Hepatocyte (in vitro differentiated cells): ENCODE measurements at regions not wholly inside any gene's neighbourhood (a gene's known extent, or its start where the extent isn't known, plus 50 kb on each side); places are given as distances from the start of the nearest gene placed in this dataset.
"Not testable (repeated sequence)": the region's sequence is repeated elsewhere in the genome, so short reads cannot be mapped to it uniquely, and the experiment has no call there.

ENCODE experiments used
- DNase-seq: peaks from one replicate; pipeline ENCODE4 v3.0.0-alpha.2; 2016; ENCODE audit warnings: low spot score
- H2AFZ ChIP-seq: fragments of 200-600 bp; sonication (generic); 2 replicates; pipeline ENCODE4 v1.6.0; 2016; ENCODE audit warnings: antibody characterized with exemption, mild to moderate bottlenecking
- H3K27ac ChIP-seq: fragments of 200-600 bp; sonication (generic); 2 replicates; pipeline ENCODE4 v1.5.1; 2016; ENCODE audit warnings: mild to moderate bottlenecking
- H3K27me3 ChIP-seq: fragments of 200-600 bp; sonication (generic); 2 replicates; pipeline ENCODE4 v1.6.1; 2016
- H3K36me3 ChIP-seq: fragments of 200-600 bp; sonication (generic); replicated peaks from 2 replicates; pipeline ENCODE4 v1.5.1; 2016; ENCODE audit warnings: low read depth; ENCODE audit not compliant: insufficient read depth
- H3K4me1 ChIP-seq: fragments of 200-600 bp; sonication (generic); 2 replicates; pipeline ENCODE4 v1.5.1; 2016; ENCODE audit warnings: mild to moderate bottlenecking, moderate library complexity; ENCODE audit not compliant: insufficient read depth
- H3K4me2 ChIP-seq: fragments of 200-600 bp; sonication (generic); 2 replicates; pipeline ENCODE4 v1.6.0; 2016
- H3K4me3 ChIP-seq: fragments of 200-600 bp; sonication (generic); 2 replicates; pipeline ENCODE4 v1.5.1; 2016; ENCODE audit warnings: mild to moderate bottlenecking
- H3K79me2 ChIP-seq: fragments of 200-600 bp; sonication (generic); 2 replicates; pipeline ENCODE4 v1.6.0; 2017; ENCODE audit warnings: mild to moderate bottlenecking
- H3K9me2 ChIP-seq: fragments of 200-600 bp; sonication (generic); replicated peaks from 2 replicates; pipeline ENCODE4 v1.6.0; 2017; ENCODE audit warnings: mild to moderate bottlenecking; ENCODE audit not compliant: insufficient read depth
- H3K9me3 ChIP-seq: fragments of 200-600 bp; sonication (generic); 2 replicates; pipeline ENCODE4 v1.5.1; 2016; ENCODE audit warnings: low read depth, mild to moderate bottlenecking
- H4K20me1 ChIP-seq: fragments of 200-600 bp; sonication (generic); 2 replicates; pipeline ENCODE4 v1.6.0; 2016; ENCODE audit warnings: mild to moderate bottlenecking; ENCODE audit not compliant: insufficient read depth, poor library complexity, severe bottlenecking
- EZH2 ChIP-seq: fragments of 200-600 bp; sonication (generic); IDR thresholded peaks from 2 replicates; pipeline ENCODE4 v1.6.1; 2016; ENCODE audit warnings: antibody characterized with exemption, mild to moderate bottlenecking, borderline replicate concordance
- EZH2phosphoT487 ChIP-seq: fragments of 200-600 bp; sonication (generic); IDR thresholded peaks from one replicate; pipeline ENCODE4 v1.6.1; 2018; ENCODE audit warnings: antibody characterized with exemption, mild to moderate bottlenecking, low read depth, moderate library complexity; ENCODE audit not compliant: unreplicated experiment, severe bottlenecking
- WGBS: methylation state at CpG from one replicate; pipeline ENCODE4 v1.1.6; 2016; ENCODE audit warnings: low lambda C conversion rate; ENCODE audit errors: missing lambda C conversion rate; 5-methylcytosine and 5-hydroxymethylcytosine counted together
- TF ChIP-seq, protein P1 (sequence below): fragments of 200-600 bp; sonication (generic); IDR thresholded peaks from 2 replicates; pipeline ENCODE4 v1.5.1; 2016; ENCODE audit warnings: antibody characterized with exemption, mild to moderate bottlenecking; ENCODE audit not compliant: poor library complexity

DNA sequence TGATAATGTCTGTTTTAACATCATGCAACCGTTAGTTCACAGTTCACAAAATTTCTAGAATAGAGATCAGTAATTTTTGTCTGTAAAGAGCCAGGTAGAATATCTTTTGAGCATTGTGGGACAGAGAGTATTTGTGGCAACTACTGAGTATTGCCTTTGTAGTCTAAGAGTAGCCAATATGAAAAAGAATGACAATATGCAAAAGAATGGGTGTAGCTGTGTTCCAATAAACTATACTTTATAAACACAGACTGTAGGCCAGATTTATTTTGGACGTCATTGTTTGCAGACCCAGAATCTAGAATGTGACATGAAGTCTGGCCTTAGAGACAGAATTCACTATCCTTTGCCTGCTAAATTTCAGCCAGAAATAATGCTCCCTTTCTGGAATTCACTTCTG lies 694.1 kb upstream of the MMS22L start:
- Histone ChIP-seq H3K4me2 (no peak overlapping the region), H4K20me1 (no peaks in the 10 kb centered on the region), H3K9me2 (no peaks in the 10 kb centered on the region), H3K9me3 (no peaks in the 10 kb centered on the region), H3K27ac (no peak overlapping the region), H3K27me3 (no peaks in the 10 kb centered on the region), H3K36me3 (no peaks in the 10 kb centered on the region), H3K4me1 (no peaks in the 10 kb centered on the region), H2AFZ (no peak overlapping the region), H3K79me2 (no peaks in the 10 kb centered on the region), H3K4me3 (no peak overlapping the region)
- TF ChIP-seq EZH2, result no peak
- TF ChIP-seq EZH2phosphoT487, result no peak
- TF ChIP-seq, protein P1, sequence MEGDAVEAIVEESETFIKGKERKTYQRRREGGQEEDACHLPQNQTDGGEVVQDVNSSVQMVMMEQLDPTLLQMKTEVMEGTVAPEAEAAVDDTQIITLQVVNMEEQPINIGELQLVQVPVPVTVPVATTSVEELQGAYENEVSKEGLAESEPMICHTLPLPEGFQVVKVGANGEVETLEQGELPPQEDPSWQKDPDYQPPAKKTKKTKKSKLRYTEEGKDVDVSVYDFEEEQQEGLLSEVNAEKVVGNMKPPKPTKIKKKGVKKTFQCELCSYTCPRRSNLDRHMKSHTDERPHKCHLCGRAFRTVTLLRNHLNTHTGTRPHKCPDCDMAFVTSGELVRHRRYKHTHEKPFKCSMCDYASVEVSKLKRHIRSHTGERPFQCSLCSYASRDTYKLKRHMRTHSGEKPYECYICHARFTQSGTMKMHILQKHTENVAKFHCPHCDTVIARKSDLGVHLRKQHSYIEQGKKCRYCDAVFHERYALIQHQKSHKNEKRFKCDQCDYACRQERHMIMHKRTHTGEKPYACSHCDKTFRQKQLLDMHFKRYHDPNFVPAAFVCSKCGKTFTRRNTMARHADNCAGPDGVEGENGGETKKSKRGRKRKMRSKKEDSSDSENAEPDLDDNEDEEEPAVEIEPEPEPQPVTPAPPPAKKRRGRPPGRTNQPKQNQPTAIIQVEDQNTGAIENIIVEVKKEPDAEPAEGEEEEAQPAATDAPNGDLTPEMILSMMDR, result no peak
- DNase-seq, result no peak
- WGBS, result 68% methylated on average over 2 of the region's 2 CpGs

GRCh38 chr6:97978855-97979271 lies 695.8 kb upstream of the MMS22L start:
- TF ChIP-seq EZH2 (no peak), EZH2phosphoT487 (no peak)
- TF ChIP-seq, protein P1, result no peak
- H2AFZ ChIP-seq, result no peak overlapping the region
- H3K9me2 ChIP-seq, result no peaks in the 10 kb centered on the region
- H3K36me3 ChIP-seq, result no peaks in the 10 kb centered on the region
- peak; percentile 6 for DNase-seq
- H3K27me3 ChIP-seq, result no peaks in the 10 kb centered on the region
- no peaks in the 10 kb centered on the region for H3K4me1 ChIP-seq
- no peaks in the 10 kb centered on the region for H3K9me3 ChIP-seq
- no peak overlapping the region for H3K4me3 ChIP-seq
- H3K79me2 ChIP-seq, result no peaks in the 10 kb centered on the region
- 85% methylated on average over 15 of the region's 15 CpGs for WGBS
- H4K20me1 ChIP-seq, result no peaks in the 10 kb centered on the region
- H3K27ac ChIP-seq, result no peak overlapping the region
- H3K4me2 ChIP-seq, result no peak overlapping the region

- not testable (repeated sequence) for H2AFZ ChIP-seq
- WGBS, result 92% methylated on average over 16 of the region's 16 CpGs
Observed at GRCh38 chr6:97979285-97979684, 696.3 kb upstream of the MMS22L start.

DNA sequence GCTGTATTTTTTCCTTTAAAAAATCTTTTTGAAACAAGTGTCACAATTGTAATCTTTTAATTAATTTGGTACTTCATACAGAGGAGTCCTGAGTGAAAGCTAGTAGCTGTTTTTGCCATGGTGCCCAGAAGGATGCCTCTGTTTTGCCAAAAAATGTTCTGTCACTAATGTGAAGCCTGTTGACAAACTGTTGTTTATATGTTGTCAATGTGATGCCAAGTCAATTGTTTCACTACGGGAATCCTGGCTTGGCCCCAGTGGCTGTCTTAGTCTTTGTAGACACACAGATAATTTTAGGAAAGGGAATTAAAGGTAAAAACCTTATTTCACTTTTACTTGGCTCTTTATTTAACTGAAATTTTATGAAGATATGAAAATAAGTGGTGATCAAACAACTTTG lies 706.4 kb upstream of the MMS22L start:
- no peak for TF ChIP-seq EZH2phosphoT487
- no peak for TF ChIP-seq EZH2
- TF ChIP-seq, protein P1, result no peak
- DNase-seq, result no peak
- WGBS, result 53% methylated on average over 1 of the region's 1 CpG
- Histone ChIP-seq H3K9me3 (no peaks in the 10 kb centered on the region), H2AFZ (no peak overlapping the region), H3K9me2 (no peaks in the 10 kb centered on the region), H3K27ac (no peak overlapping the region), H3K4me1 (no peaks in the 10 kb centered on the region), H3K79me2 (no peaks in the 10 kb centered on the region), H3K4me2 (no peak overlapping the region), H4K20me1 (no peaks in the 10 kb centered on the region), H3K4me3 (no peak overlapping the region), H3K36me3 (no peaks in the 10 kb centered on the region), H3K27me3 (no peaks in the 10 kb centered on the region)

More at GRCh38 chr6:97979285-97979684, 696.3 kb upstream of the MMS22L start:
- H4K20me1 ChIP-seq, H3K27me3 ChIP-seq, H3K9me2 ChIP-seq, H3K4me1 ChIP-seq, H3K4me3 ChIP-seq, H3K27ac ChIP-seq, H3K9me3 ChIP-seq, DNase-seq, H3K4me2 ChIP-seq, H3K36me3 ChIP-seq, H3K79me2 ChIP-seq: not testable (repeated sequence)
